ENCODE measurements at regions not wholly inside any gene's neighbourhood (a gene's known extent, or its start where the extent isn't known, plus 50 kb on each side); places are given as distances from the start of the nearest gene placed in this dataset.

- H3K27ac ChIP-seq (ENCODE audit: low read depth, low read length), result no peak overlapping the region
- H3K4me1 ChIP-seq (ENCODE audit: control insufficient read depth in 3 of 3, insufficient read depth in 3 of 3, low read length in 3 of 3), result no peaks in the 10 kb centered on the region
- H3K9ac ChIP-seq (ENCODE audit: low read depth in 1 of 3, low read length in 3 of 3), result no peak overlapping the region
- no peaks in the 10 kb centered on the region for H3K27me3 ChIP-seq (ENCODE audit: control insufficient read depth in 3 of 3, insufficient read depth in 3 of 3, low read length in 3 of 3)
- no peaks in the 10 kb centered on the region for H3K36me3 ChIP-seq (ENCODE audit: control insufficient read depth in 3 of 3, insufficient read depth in 3 of 3, low read length in 3 of 3)
- H3K9me3 ChIP-seq (ENCODE audit: control insufficient read depth in 3 of 3, low read length in 3 of 3), result peaks cover 0 to 2% (median 0%) of the 10 kb centered on the region in 3 donors
- H3K4me3 ChIP-seq (ENCODE audit: low read length in 3 of 3), result no peak overlapping the region
Measured at GRCh38 chr11:92125321-92125720, 99.3 kb upstream of the FAT3 start.

GRCh38 chr11:92123540-92123939 lies 101.1 kb upstream of the FAT3 start:
- H3K4me3 ChIP-seq (ENCODE audit: low read length in 3 of 3), result no peak overlapping the region
- H3K27ac ChIP-seq (ENCODE audit: low read depth, low read length), result no peak overlapping the region
- H3K27me3 ChIP-seq (ENCODE audit: control insufficient read depth in 3 of 3, insufficient read depth in 3 of 3, low read length in 3 of 3), result no peaks in the 10 kb centered on the region

GRCh38 chr11:92122561-92122960 lies 102.1 kb upstream of the FAT3 start:
- Histone ChIP-seq H3K36me3 (ENCODE audit: control insufficient read depth in 3 of 3, insufficient read depth in 3 of 3, low read length in 3 of 3) (no peaks in the 10 kb centered on the region), H3K9ac (ENCODE audit: low read depth in 1 of 3, low read length in 3 of 3) (no peak overlapping the region), H3K4me3 (ENCODE audit: low read length in 3 of 3) (no peak overlapping the region), H3K4me1 (ENCODE audit: control insufficient read depth in 3 of 3, insufficient read depth in 3 of 3, low read length in 3 of 3) (no peaks in the 10 kb centered on the region), H3K9me3 (ENCODE audit: control insufficient read depth in 3 of 3, low read length in 3 of 3) (peaks cover 0 to 2% (median 0%) of the 10 kb centered on the region in 3 donors), H3K27me3 (ENCODE audit: control insufficient read depth in 3 of 3, insufficient read depth in 3 of 3, low read length in 3 of 3) (no peaks in the 10 kb centered on the region), H3K27ac (ENCODE audit: low read depth, low read length) (no peak overlapping the region)

More at GRCh38 chr11:92123540-92123939, 101.1 kb upstream of the FAT3 start:
- peaks cover 0 to 2% (median 0%) of the 10 kb centered on the region in 3 donors for H3K9me3 ChIP-seq (ENCODE audit: control insufficient read depth in 3 of 3, low read length in 3 of 3)
- H3K36me3 ChIP-seq (ENCODE audit: control insufficient read depth in 3 of 3, insufficient read depth in 3 of 3, low read length in 3 of 3), result no peaks in the 10 kb centered on the region
- H3K9ac ChIP-seq (ENCODE audit: low read depth in 1 of 3, low read length in 3 of 3), result no peak overlapping the region
- H3K4me1 ChIP-seq (ENCODE audit: control insufficient read depth in 3 of 3, insufficient read depth in 3 of 3, low read length in 3 of 3), result no peaks in the 10 kb centered on the region

GRCh38 chr11:92111287-92111686 lies 113.3 kb upstream of the FAT3 start:
- no peaks in the 10 kb centered on the region for H3K9me3 ChIP-seq (ENCODE audit: control insufficient read depth in 3 of 3, low read length in 3 of 3)
- no peaks in the 10 kb centered on the region for H3K36me3 ChIP-seq (ENCODE audit: control insufficient read depth in 3 of 3, insufficient read depth in 3 of 3, low read length in 3 of 3)
- H3K4me1 ChIP-seq (ENCODE audit: control insufficient read depth in 3 of 3, insufficient read depth in 3 of 3, low read length in 3 of 3), result no peaks in the 10 kb centered on the region
- no peak overlapping the region for H3K9ac ChIP-seq (ENCODE audit: low read depth in 1 of 3, low read length in 3 of 3)
- no peak overlapping the region for H3K4me3 ChIP-seq (ENCODE audit: low read length in 3 of 3)
- peaks cover 0 to 2% (median 0%) of the 10 kb centered on the region in 3 donors for H3K27me3 ChIP-seq (ENCODE audit: control insufficient read depth in 3 of 3, insufficient read depth in 3 of 3, low read length in 3 of 3)
- no peak overlapping the region for H3K27ac ChIP-seq (ENCODE audit: low read depth, low read length)

- H3K27ac ChIP-seq (ENCODE audit: low read depth, low read length), result no peak overlapping the region
- no peaks in the 10 kb centered on the region for H3K9me3 ChIP-seq (ENCODE audit: control insufficient read depth in 3 of 3, low read length in 3 of 3)
- no peaks in the 10 kb centered on the region for H3K4me1 ChIP-seq (ENCODE audit: control insufficient read depth in 3 of 3, insufficient read depth in 3 of 3, low read length in 3 of 3)
- H3K9ac ChIP-seq (ENCODE audit: low read depth in 1 of 3, low read length in 3 of 3), result no peak overlapping the region
- H3K27me3 ChIP-seq (ENCODE audit: control insufficient read depth in 3 of 3, insufficient read depth in 3 of 3, low read length in 3 of 3), result peaks cover 0 to 2% (median 0%) of the 10 kb centered on the region in 3 donors
- H3K36me3 ChIP-seq (ENCODE audit: control insufficient read depth in 3 of 3, insufficient read depth in 3 of 3, low read length in 3 of 3), result no peaks in the 10 kb centered on the region
- no peak overlapping the region for H3K4me3 ChIP-seq (ENCODE audit: low read length in 3 of 3)
Measured at GRCh38 chr11:92109466-92109865, 115.2 kb upstream of the FAT3 start.

- Histone ChIP-seq H3K27ac (ENCODE audit: low read depth, low read length) (no peak overlapping the region), H3K36me3 (ENCODE audit: control insufficient read depth in 3 of 3, insufficient read depth in 3 of 3, low read length in 3 of 3) (no peaks in the 10 kb centered on the region), H3K4me3 (ENCODE audit: low read length in 3 of 3) (no peak overlapping the region), H3K27me3 (ENCODE audit: control insufficient read depth in 3 of 3, insufficient read depth in 3 of 3, low read length in 3 of 3) (peaks cover 0 to 2% (median 0%) of the 10 kb centered on the region in 3 donors), H3K9me3 (ENCODE audit: control insufficient read depth in 3 of 3, low read length in 3 of 3) (no peaks in the 10 kb centered on the region), H3K4me1 (ENCODE audit: control insufficient read depth in 3 of 3, insufficient read depth in 3 of 3, low read length in 3 of 3) (no peaks in the 10 kb centered on the region), H3K9ac (ENCODE audit: low read depth in 1 of 3, low read length in 3 of 3) (no peak overlapping the region)
Measured at GRCh38 chr11:92107331-92107730, 117.3 kb upstream of the FAT3 start.

- Histone ChIP-seq H3K4me1 (ENCODE audit: control insufficient read depth in 3 of 3, insufficient read depth in 3 of 3, low read length in 3 of 3) (no peaks in the 10 kb centered on the region), H3K36me3 (ENCODE audit: control insufficient read depth in 3 of 3, insufficient read depth in 3 of 3, low read length in 3 of 3) (no peaks in the 10 kb centered on the region), H3K27ac (ENCODE audit: low read depth, low read length) (no peak overlapping the region), H3K9ac (ENCODE audit: low read depth in 1 of 3, low read length in 3 of 3) (no peak overlapping the region), H3K4me3 (ENCODE audit: low read length in 3 of 3) (no peak overlapping the region), H3K9me3 (ENCODE audit: control insufficient read depth in 3 of 3, low read length in 3 of 3) (no peaks in the 10 kb centered on the region), H3K27me3 (ENCODE audit: control insufficient read depth in 3 of 3, insufficient read depth in 3 of 3, low read length in 3 of 3) (no peaks in the 10 kb centered on the region)
Measured at GRCh38 chr11:92104349-92104748, 120.3 kb upstream of the FAT3 start.

- H3K4me1 ChIP-seq (ENCODE audit: control insufficient read depth in 3 of 3, insufficient read depth in 3 of 3, low read length in 3 of 3), result no peaks in the 10 kb centered on the region
- H3K4me3 ChIP-seq (ENCODE audit: low read length in 3 of 3), result no peak overlapping the region
- no peak overlapping the region for H3K9ac ChIP-seq (ENCODE audit: low read depth in 1 of 3, low read length in 3 of 3)
- H3K36me3 ChIP-seq (ENCODE audit: control insufficient read depth in 3 of 3, insufficient read depth in 3 of 3, low read length in 3 of 3), result no peaks in the 10 kb centered on the region
- H3K9me3 ChIP-seq (ENCODE audit: control insufficient read depth in 3 of 3, low read length in 3 of 3), result no peaks in the 10 kb centered on the region
- no peak overlapping the region for H3K27ac ChIP-seq (ENCODE audit: low read depth, low read length)
- H3K27me3 ChIP-seq (ENCODE audit: control insufficient read depth in 3 of 3, insufficient read depth in 3 of 3, low read length in 3 of 3), result no peaks in the 10 kb centered on the region
Measured at GRCh38 chr11:92101920-92102319, 122.7 kb upstream of the FAT3 start.

- H3K27me3 ChIP-seq (ENCODE audit: control insufficient read depth in 3 of 3, insufficient read depth in 3 of 3, low read length in 3 of 3), result no peaks in the 10 kb centered on the region
- no peaks in the 10 kb centered on the region for H3K9me3 ChIP-seq (ENCODE audit: control insufficient read depth in 3 of 3, low read length in 3 of 3)
- no peak overlapping the region for H3K4me3 ChIP-seq (ENCODE audit: low read length in 3 of 3)
- no peaks in the 10 kb centered on the region for H3K4me1 ChIP-seq (ENCODE audit: control insufficient read depth in 3 of 3, insufficient read depth in 3 of 3, low read length in 3 of 3)
- H3K36me3 ChIP-seq (ENCODE audit: control insufficient read depth in 3 of 3, insufficient read depth in 3 of 3, low read length in 3 of 3), result no peaks in the 10 kb centered on the region
- H3K9ac ChIP-seq (ENCODE audit: low read depth in 1 of 3, low read length in 3 of 3), result no peak overlapping the region
- no peak overlapping the region for H3K27ac ChIP-seq (ENCODE audit: low read depth, low read length)
Measured at GRCh38 chr11:92099183-92099582, 125.4 kb upstream of the FAT3 start.

GRCh38 chr11:92098172-92098571 lies 126.4 kb upstream of the FAT3 start:
- H3K36me3 ChIP-seq (ENCODE audit: control insufficient read depth in 3 of 3, insufficient read depth in 3 of 3, low read length in 3 of 3), result no peaks in the 10 kb centered on the region
- H3K9ac ChIP-seq (ENCODE audit: low read depth in 1 of 3, low read length in 3 of 3), result no peak overlapping the region
- no peaks in the 10 kb centered on the region for H3K4me1 ChIP-seq (ENCODE audit: control insufficient read depth in 3 of 3, insufficient read depth in 3 of 3, low read length in 3 of 3)
- H3K4me3 ChIP-seq (ENCODE audit: low read length in 3 of 3), result no peak overlapping the region
- no peaks in the 10 kb centered on the region for H3K27me3 ChIP-seq (ENCODE audit: control insufficient read depth in 3 of 3, insufficient read depth in 3 of 3, low read length in 3 of 3)
- no peaks in the 10 kb centered on the region for H3K9me3 ChIP-seq (ENCODE audit: control insufficient read depth in 3 of 3, low read length in 3 of 3)
- H3K27ac ChIP-seq (ENCODE audit: low read depth, low read length), result no peak overlapping the region

Data from skeletal muscle tissue (tissue), 3 donors.